Raji (cell line): ENCODE measurements at regions not wholly inside any gene's neighbourhood (a gene's known extent, or its start where the extent isn't known, plus 50 kb on each side); places are given as distances from the start of the nearest gene placed in this dataset.

Experiments
- POLR2A ChIP-seq: IDR thresholded peaks from 2 replicates; pipeline ENCODE4 v1.6.1; 2011; ENCODE audit warnings: low read depth, low read length, control low read depth; ENCODE audit not compliant: insufficient read depth

GRCh38 chr12:89960607-89961394 is 252.2 kb upstream of the ATP2B1 start:
- TF ChIP-seq POLR2A = no peak

GRCh38 chr12:89960011-89960507 is 251.4 kb upstream of the ATP2B1 start:
- TF ChIP-seq POLR2A = no peak

GRCh38 chr12:89959179-89959578 is 250.5 kb upstream of the ATP2B1 start:
- no peak for TF ChIP-seq POLR2A

- TF ChIP-seq POLR2A = no peak
Observed at GRCh38 chr12:89954259-89954658, 245.6 kb upstream of the ATP2B1 start.

GRCh38 chr12:89951694-89952060 is 243.0 kb upstream of the ATP2B1 start:
- no peak for TF ChIP-seq POLR2A

GRCh38 chr12:89951050-89951693 is 242.5 kb upstream of the ATP2B1 start:
- TF ChIP-seq POLR2A = no peak

GRCh38 chr12:89950421-89950820 is 241.8 kb upstream of the ATP2B1 start:
- no peak for TF ChIP-seq POLR2A

- TF ChIP-seq POLR2A = no peak
Observed at GRCh38 chr12:89949457-89950195, 241.0 kb upstream of the ATP2B1 start.

- TF ChIP-seq POLR2A = no peak
Observed at GRCh38 chr12:89948271-89949175, 239.9 kb upstream of the ATP2B1 start.

- TF ChIP-seq POLR2A = no peak
Observed at GRCh38 chr12:89947437-89948270, 239.0 kb upstream of the ATP2B1 start.

- TF ChIP-seq POLR2A = no peak
Observed at GRCh38 chr12:89946518-89947135, 238.0 kb upstream of the ATP2B1 start.

- TF ChIP-seq POLR2A = no peak
Observed at GRCh38 chr12:89945123-89945522, 236.5 kb upstream of the ATP2B1 start.

GRCh38 chr12:89943463-89943862 is 234.8 kb upstream of the ATP2B1 start:
- no peak for TF ChIP-seq POLR2A
